ENCODE measurements at regions not wholly inside any gene's neighbourhood (a gene's known extent, or its start where the extent isn't known, plus 50 kb on each side); places are given as distances from the start of the nearest gene placed in this dataset.

GRCh38 chr2:6203291-6203959 is 511.2 kb downstream of the SOX11 start:
- DNase-seq (ENCODE audit: low spot score), result no peak

- DNase-seq (ENCODE audit: low spot score), result no peak
Measured at GRCh38 chr2:6206882-6207281, 514.7 kb downstream of the SOX11 start.

GRCh38 chr2:6211236-6211635 is 519.1 kb downstream of the SOX11 start:
- no peak for DNase-seq (ENCODE audit: low spot score)

- no peak for DNase-seq (ENCODE audit: low spot score)
Measured at GRCh38 chr2:6212491-6212890, 520.3 kb downstream of the SOX11 start.

GRCh38 chr2:6213056-6213780 is 521.0 kb downstream of the SOX11 start:
- DNase-seq (ENCODE audit: low spot score), result no peak

- no peak for DNase-seq (ENCODE audit: low spot score)
Measured at GRCh38 chr2:6214471-6214870, 522.3 kb downstream of the SOX11 start.

- no peak for DNase-seq (ENCODE audit: low spot score)
Measured at GRCh38 chr2:6215053-6215452, 522.9 kb downstream of the SOX11 start.

GRCh38 chr2:6216234-6216633 is 524.0 kb downstream of the SOX11 start:
- no peak for DNase-seq (ENCODE audit: low spot score)

- no peak for DNase-seq (ENCODE audit: low spot score)
Measured at GRCh38 chr2:6218926-6219325, 526.7 kb downstream of the SOX11 start.

GRCh38 chr2:6219906-6220305 is 527.7 kb downstream of the SOX11 start:
- DNase-seq (ENCODE audit: low spot score), result no peak

- no peak for DNase-seq (ENCODE audit: low spot score)
Measured at GRCh38 chr2:6222296-6222695, 530.1 kb downstream of the SOX11 start.

GRCh38 chr2:6224267-6224666 is 532.1 kb downstream of the SOX11 start:
- no peak for DNase-seq (ENCODE audit: low spot score)

GRCh38 chr2:6228251-6228650 is 536.1 kb downstream of the SOX11 start:
- no peak for DNase-seq (ENCODE audit: low spot score)

GRCh38 chr2:6231166-6231565 is 539.0 kb downstream of the SOX11 start:
- no peak for DNase-seq (ENCODE audit: low spot score)

GRCh38 chr2:6233993-6234392 is 541.8 kb downstream of the SOX11 start:
- no peak for DNase-seq (ENCODE audit: low spot score)

- DNase-seq (ENCODE audit: low spot score), result no peak
Measured at GRCh38 chr2:6234702-6235101, 542.5 kb downstream of the SOX11 start.

- DNase-seq (ENCODE audit: low spot score), result no peak
Measured at GRCh38 chr2:6236317-6236716, 544.1 kb downstream of the SOX11 start.

- no peak for DNase-seq (ENCODE audit: low spot score)
Measured at GRCh38 chr2:6237039-6237660, 545.0 kb downstream of the SOX11 start.

- no peak for DNase-seq (ENCODE audit: low spot score)
Measured at GRCh38 chr2:6249557-6249956, 557.4 kb downstream of the SOX11 start.

- DNase-seq (ENCODE audit: low spot score), result no peak
Measured at GRCh38 chr2:6254441-6254840, 562.3 kb downstream of the SOX11 start.

- no peak for DNase-seq (ENCODE audit: low spot score)
Measured at GRCh38 chr2:6264198-6264597, 572.0 kb downstream of the SOX11 start.

- DNase-seq (ENCODE audit: low spot score), result no peak
Measured at GRCh38 chr2:6281524-6281923, 584.2 kb downstream of the CMPK2 start.

- no peak for DNase-seq (ENCODE audit: low spot score)
Measured at GRCh38 chr2:6283259-6283658, 582.4 kb downstream of the CMPK2 start.

Data from hematopoietic multipotent progenitor cell treated with erythropoietin and hydrocortisone succinate and interleukin-3 and kit ligand, for 17 days (in vitro differentiated cells).